ENCODE measurements at regions not wholly inside any gene's neighbourhood (a gene's known extent, or its start where the extent isn't known, plus 50 kb on each side); places are given as distances from the start of the nearest gene placed in this dataset.

- Histone ChIP-seq H3K36me3 (ENCODE audit: control insufficient read depth, insufficient read depth, low read length) (no peaks in the 10 kb centered on the region), H3K27ac (ENCODE audit: low read depth, low read length) (no peak overlapping the region), H3K4me3 (ENCODE audit: low read length) (no peak overlapping the region), H3K4me1 (ENCODE audit: control insufficient read depth, insufficient read depth, low read length) (no peaks in the 10 kb centered on the region), H3K9ac (ENCODE audit: low read length) (no peak overlapping the region), H3K27me3 (ENCODE audit: control insufficient read depth, insufficient read depth, low read length) (no peaks in the 10 kb centered on the region)
Observed at GRCh38 chr14:71642715-71643114, 289.5 kb upstream of the RGS6 start.

DNA sequence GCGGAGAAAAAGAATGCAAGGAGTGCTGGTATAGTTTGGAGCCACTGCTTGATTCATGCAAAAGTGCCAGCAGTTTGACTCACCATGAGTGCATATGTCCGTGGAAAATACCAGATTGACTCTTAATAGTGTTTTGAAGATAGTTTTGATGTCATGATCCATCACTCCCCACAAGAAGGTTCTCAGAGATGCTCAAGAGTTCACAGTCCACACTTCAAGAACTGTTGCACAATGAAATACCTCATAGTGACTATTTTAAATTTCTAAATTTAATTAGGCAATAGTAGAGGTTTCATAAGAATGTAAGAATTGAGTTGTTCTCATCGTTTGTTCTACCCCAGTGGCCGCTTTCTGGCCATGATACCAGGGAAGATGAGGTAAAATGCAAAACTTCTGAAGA, 286.6 kb upstream of the RGS6 start:
- Histone ChIP-seq H3K9ac (ENCODE audit: low read length) (no peak overlapping the region), H3K36me3 (ENCODE audit: control insufficient read depth, insufficient read depth, low read length) (no peaks in the 10 kb centered on the region), H3K4me1 (ENCODE audit: control insufficient read depth, insufficient read depth, low read length) (no peaks in the 10 kb centered on the region), H3K4me3 (ENCODE audit: low read length) (no peak overlapping the region), H3K27ac (ENCODE audit: low read depth, low read length) (no peak overlapping the region), H3K27me3 (ENCODE audit: control insufficient read depth, insufficient read depth, low read length) (no peaks in the 10 kb centered on the region)

DNA sequence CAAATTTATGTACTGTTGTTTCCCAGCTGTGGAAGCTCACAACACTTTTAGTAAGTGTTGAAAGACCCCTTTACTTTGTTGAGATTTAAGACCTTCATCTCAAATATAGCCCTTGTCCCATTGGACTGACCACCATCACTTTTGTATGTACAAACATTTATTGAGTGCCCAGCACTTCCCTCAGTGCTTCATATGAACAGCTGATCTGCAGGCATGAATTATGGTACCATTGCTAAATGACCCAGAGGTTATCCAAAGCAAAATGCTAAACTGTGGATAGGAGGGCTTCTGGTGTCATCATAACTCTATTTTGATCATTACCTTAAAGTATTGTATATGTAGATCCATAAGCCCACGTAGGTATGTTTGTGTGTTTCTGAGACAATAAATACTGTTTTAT, 285.7 kb upstream of the RGS6 start:
- no peaks in the 10 kb centered on the region for H3K27me3 ChIP-seq (ENCODE audit: control insufficient read depth, insufficient read depth, low read length)
- H3K9ac ChIP-seq (ENCODE audit: low read length), result no peak overlapping the region
- H3K36me3 ChIP-seq (ENCODE audit: control insufficient read depth, insufficient read depth, low read length), result no peaks in the 10 kb centered on the region
- H3K4me3 ChIP-seq (ENCODE audit: low read length), result no peak overlapping the region
- no peak overlapping the region for H3K27ac ChIP-seq (ENCODE audit: low read depth, low read length)
- no peaks in the 10 kb centered on the region for H3K4me1 ChIP-seq (ENCODE audit: control insufficient read depth, insufficient read depth, low read length)

GRCh38 chr14:71647086-71647784, 285.0 kb upstream of the RGS6 start:
- Histone ChIP-seq H3K36me3 (ENCODE audit: control insufficient read depth, insufficient read depth, low read length) (no peaks in the 10 kb centered on the region), H3K4me1 (ENCODE audit: control insufficient read depth, insufficient read depth, low read length) (no peaks in the 10 kb centered on the region), H3K4me3 (ENCODE audit: low read length) (no peak overlapping the region), H3K27ac (ENCODE audit: low read depth, low read length) (no peak overlapping the region), H3K9ac (ENCODE audit: low read length) (no peak overlapping the region), H3K27me3 (ENCODE audit: control insufficient read depth, insufficient read depth, low read length) (no peaks in the 10 kb centered on the region)

DNA sequence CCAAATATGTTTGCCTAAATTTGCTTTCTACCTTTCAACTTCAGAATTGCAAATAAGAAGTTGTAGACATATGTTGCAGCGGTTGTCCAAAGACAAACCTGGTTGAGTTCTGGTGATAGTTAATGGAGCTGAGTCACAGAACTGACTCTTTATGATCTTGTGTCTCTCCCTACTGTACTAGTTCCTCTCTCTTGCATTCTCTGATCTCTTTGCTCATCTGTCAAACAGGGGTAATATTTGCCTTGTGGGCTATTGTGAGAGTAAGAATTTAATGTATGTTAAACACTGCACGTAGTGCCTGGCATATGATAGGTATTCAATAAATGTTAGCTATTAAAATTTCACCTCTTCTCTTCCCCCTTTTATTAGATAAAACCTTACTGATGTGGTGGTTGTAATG, 283.5 kb upstream of the RGS6 start:
- Histone ChIP-seq H3K9ac (ENCODE audit: low read length) (no peak overlapping the region), H3K4me1 (ENCODE audit: control insufficient read depth, insufficient read depth, low read length) (no peaks in the 10 kb centered on the region), H3K27ac (ENCODE audit: low read depth, low read length) (no peak overlapping the region), H3K27me3 (ENCODE audit: control insufficient read depth, insufficient read depth, low read length) (no peaks in the 10 kb centered on the region), H3K4me3 (ENCODE audit: low read length) (no peak overlapping the region), H3K36me3 (ENCODE audit: control insufficient read depth, insufficient read depth, low read length) (no peaks in the 10 kb centered on the region)

- H3K27ac ChIP-seq (ENCODE audit: low read depth, low read length), result no peak overlapping the region
- H3K4me3 ChIP-seq (ENCODE audit: low read length), result no peak overlapping the region
- H3K4me1 ChIP-seq (ENCODE audit: control insufficient read depth, insufficient read depth, low read length), result no peaks in the 10 kb centered on the region
- H3K27me3 ChIP-seq (ENCODE audit: control insufficient read depth, insufficient read depth, low read length), result no peaks in the 10 kb centered on the region
- H3K36me3 ChIP-seq (ENCODE audit: control insufficient read depth, insufficient read depth, low read length), result no peaks in the 10 kb centered on the region
- H3K9ac ChIP-seq (ENCODE audit: low read length), result no peak overlapping the region
Observed at GRCh38 chr14:71650187-71650755, 282.0 kb upstream of the RGS6 start.

DNA sequence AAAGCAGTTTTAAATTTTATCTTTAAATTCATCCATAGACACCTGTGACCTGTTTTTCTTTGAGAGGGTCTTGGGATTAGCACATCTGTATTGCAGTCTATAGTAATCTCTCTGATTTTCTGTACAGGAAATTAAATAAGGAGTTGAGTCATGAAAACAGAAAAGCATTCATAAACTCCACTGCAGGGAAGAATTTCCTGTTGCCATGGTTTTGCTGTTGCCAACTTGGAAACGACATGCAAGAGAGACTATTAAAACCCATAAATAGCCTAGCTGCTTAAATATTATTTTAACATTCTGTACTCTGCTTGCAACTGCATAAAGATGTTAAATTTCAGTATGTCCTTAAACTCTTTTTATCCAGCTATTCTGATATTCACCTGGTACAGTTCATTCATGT, 281.0 kb upstream of the RGS6 start:
- Histone ChIP-seq H3K4me1 (ENCODE audit: control insufficient read depth, insufficient read depth, low read length) (no peaks in the 10 kb centered on the region), H3K36me3 (ENCODE audit: control insufficient read depth, insufficient read depth, low read length) (no peaks in the 10 kb centered on the region), H3K4me3 (ENCODE audit: low read length) (no peak overlapping the region), H3K27me3 (ENCODE audit: control insufficient read depth, insufficient read depth, low read length) (no peaks in the 10 kb centered on the region), H3K9ac (ENCODE audit: low read length) (no peak overlapping the region), H3K27ac (ENCODE audit: low read depth, low read length) (no peak overlapping the region)

- Histone ChIP-seq H3K27me3 (ENCODE audit: control insufficient read depth, insufficient read depth, low read length) (no peaks in the 10 kb centered on the region), H3K9ac (ENCODE audit: low read length) (no peak overlapping the region), H3K36me3 (ENCODE audit: control insufficient read depth, insufficient read depth, low read length) (no peaks in the 10 kb centered on the region), H3K4me3 (ENCODE audit: low read length) (no peak overlapping the region), H3K4me1 (ENCODE audit: control insufficient read depth, insufficient read depth, low read length) (no peaks in the 10 kb centered on the region), H3K27ac (ENCODE audit: low read depth, low read length) (no peak overlapping the region)
Observed at GRCh38 chr14:71652368-71652767, 279.9 kb upstream of the RGS6 start.

- Histone ChIP-seq H3K9ac (ENCODE audit: low read length) (no peak overlapping the region), H3K4me1 (ENCODE audit: control insufficient read depth, insufficient read depth, low read length) (no peaks in the 10 kb centered on the region), H3K4me3 (ENCODE audit: low read length) (no peak overlapping the region), H3K27ac (ENCODE audit: low read depth, low read length) (no peak overlapping the region), H3K27me3 (ENCODE audit: control insufficient read depth, insufficient read depth, low read length) (no peaks in the 10 kb centered on the region), H3K36me3 (ENCODE audit: control insufficient read depth, insufficient read depth, low read length) (no peaks in the 10 kb centered on the region)
Observed at GRCh38 chr14:71654810-71655209, 277.4 kb upstream of the RGS6 start.

DNA sequence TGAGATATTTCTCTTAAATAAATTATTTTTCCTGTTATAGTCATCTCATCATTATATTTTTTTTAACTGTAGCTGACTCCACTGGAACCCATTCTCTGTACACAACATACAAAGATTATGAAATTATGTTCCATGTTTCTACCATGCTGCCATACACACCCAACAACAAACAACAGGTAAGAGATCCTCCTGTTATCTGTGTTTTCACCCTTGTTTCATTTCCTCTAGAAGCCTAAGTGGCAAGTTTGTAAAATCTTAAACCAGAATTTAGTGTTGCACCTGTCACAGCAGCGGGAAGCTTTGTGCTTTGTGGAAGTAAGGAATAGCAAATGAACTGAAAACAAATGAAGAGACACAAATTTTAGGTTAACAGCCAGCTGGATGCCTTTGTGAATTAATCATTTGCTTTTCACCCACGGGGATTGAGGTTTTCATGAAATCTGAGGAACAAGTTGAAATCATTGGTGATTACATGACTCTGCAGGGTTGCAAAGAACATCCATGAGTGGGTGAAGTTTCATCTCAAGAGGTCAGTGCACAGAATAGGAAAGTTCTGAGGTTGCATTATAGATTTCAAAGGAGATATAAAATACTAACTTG, 273.9 kb upstream of the RGS6 start:
- H3K36me3 ChIP-seq (ENCODE audit: control insufficient read depth, insufficient read depth, low read length), result peaks cover 4% of the 10 kb centered on the region
- H3K4me3 ChIP-seq (ENCODE audit: low read length), result no peak overlapping the region
- no peaks in the 10 kb centered on the region for H3K4me1 ChIP-seq (ENCODE audit: control insufficient read depth, insufficient read depth, low read length)
- H3K27me3 ChIP-seq (ENCODE audit: control insufficient read depth, insufficient read depth, low read length), result no peaks in the 10 kb centered on the region
- no peak overlapping the region for H3K9ac ChIP-seq (ENCODE audit: low read length)
- H3K27ac ChIP-seq (ENCODE audit: low read depth, low read length), result no peak overlapping the region

- Histone ChIP-seq H3K4me3 (ENCODE audit: low read length) (no peak overlapping the region), H3K36me3 (ENCODE audit: control insufficient read depth, insufficient read depth, low read length) (peaks cover 4% of the 10 kb centered on the region), H3K27ac (ENCODE audit: low read depth, low read length) (no peak overlapping the region), H3K9ac (ENCODE audit: low read length) (no peak overlapping the region), H3K4me1 (ENCODE audit: control insufficient read depth, insufficient read depth, low read length) (no peaks in the 10 kb centered on the region), H3K27me3 (ENCODE audit: control insufficient read depth, insufficient read depth, low read length) (no peaks in the 10 kb centered on the region)
Observed at GRCh38 chr14:71659159-71659558, 273.1 kb upstream of the RGS6 start.

GRCh38 chr14:71661441-71661840, 270.8 kb upstream of the RGS6 start:
- Histone ChIP-seq H3K4me3 (ENCODE audit: low read length) (no peak overlapping the region), H3K4me1 (ENCODE audit: control insufficient read depth, insufficient read depth, low read length) (no peaks in the 10 kb centered on the region)

DNA sequence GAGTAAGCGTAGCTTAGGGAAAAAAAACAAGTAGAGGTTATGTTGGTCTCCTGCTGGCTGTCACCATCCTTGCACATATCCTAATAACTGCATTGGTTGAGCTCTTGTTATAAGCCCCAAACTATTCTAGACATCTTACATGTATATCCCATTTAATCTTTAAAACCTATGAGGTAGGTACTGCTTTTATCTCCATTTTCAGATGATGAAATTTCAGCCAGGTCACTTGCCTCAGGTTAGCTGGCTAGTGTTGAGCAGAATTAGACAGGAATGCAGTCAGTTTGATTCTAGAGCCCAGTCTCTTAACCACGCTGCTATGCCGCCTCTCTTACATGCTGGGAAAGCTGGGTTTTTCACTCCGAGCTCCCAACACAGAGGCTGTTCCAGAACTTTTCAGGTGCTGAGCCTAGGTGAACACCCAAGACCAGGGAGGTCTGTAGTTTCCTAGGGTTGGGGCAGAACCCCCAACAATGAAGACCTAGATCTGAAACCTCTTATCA, 269.9 kb upstream of the RGS6 start:
- H3K4me1 ChIP-seq (ENCODE audit: control insufficient read depth, insufficient read depth, low read length), result no peaks in the 10 kb centered on the region
- H3K36me3 ChIP-seq (ENCODE audit: control insufficient read depth, insufficient read depth, low read length), result peaks cover 4% of the 10 kb centered on the region
- no peak overlapping the region for H3K9ac ChIP-seq (ENCODE audit: low read length)
- H3K4me3 ChIP-seq (ENCODE audit: low read length), result no peak overlapping the region
- no peak overlapping the region for H3K27ac ChIP-seq (ENCODE audit: low read depth, low read length)
- H3K27me3 ChIP-seq (ENCODE audit: control insufficient read depth, insufficient read depth, low read length), result no peaks in the 10 kb centered on the region

More at GRCh38 chr14:71661441-71661840, 270.8 kb upstream of the RGS6 start:
- peaks cover 4% of the 10 kb centered on the region for H3K36me3 ChIP-seq (ENCODE audit: control insufficient read depth, insufficient read depth, low read length)
- no peak overlapping the region for H3K9ac ChIP-seq (ENCODE audit: low read length)
- no peaks in the 10 kb centered on the region for H3K27me3 ChIP-seq (ENCODE audit: control insufficient read depth, insufficient read depth, low read length)
- H3K27ac ChIP-seq (ENCODE audit: low read depth, low read length), result no peak overlapping the region

Data from rectal smooth muscle tissue (tissue), 1 donor.